VCaP (cell line): ENCODE measurements at regions not wholly inside any gene's neighbourhood (a gene's known extent, or its start where the extent isn't known, plus 50 kb on each side); places are given as distances from the start of the nearest gene placed in this dataset.
"Not testable (repeated sequence)": the region's sequence is repeated elsewhere in the genome, so short reads cannot be mapped to it uniquely, and the experiment has no call there.

Source experiments
- H3K27ac ChIP-seq: fragments of 450-650 bp; 2 replicates; pipeline ENCODE4 v1.5.1; 2017
- TF ChIP-seq, protein P1 (sequence below): fragments of 450-650 bp; conservative IDR thresholded peaks from 2 replicates; pipeline ENCODE4 v1.5.1; 2017; ENCODE audit warnings: mild to moderate bottlenecking, moderate library complexity

DNA sequence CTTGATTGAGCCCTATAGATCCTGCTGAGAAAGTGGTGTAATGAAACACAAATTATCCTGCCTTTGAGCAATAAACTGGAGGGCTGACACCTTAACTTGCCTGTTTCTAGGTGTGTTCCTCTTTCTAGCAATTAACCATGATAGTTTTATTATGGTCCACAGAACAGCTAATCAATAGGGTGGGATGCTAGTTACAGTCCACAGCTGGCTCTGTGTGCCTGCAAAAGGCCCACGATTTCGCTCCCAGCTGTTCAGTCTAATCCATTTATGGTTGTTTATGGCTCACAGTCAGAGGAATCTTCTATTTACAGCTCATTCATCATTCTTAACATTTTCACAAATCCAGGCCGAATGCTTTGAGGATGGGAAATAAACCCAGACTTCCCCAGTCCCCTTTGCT, 674.9 kb downstream of the SMARCA1 start:
- TF ChIP-seq, protein P1, sequence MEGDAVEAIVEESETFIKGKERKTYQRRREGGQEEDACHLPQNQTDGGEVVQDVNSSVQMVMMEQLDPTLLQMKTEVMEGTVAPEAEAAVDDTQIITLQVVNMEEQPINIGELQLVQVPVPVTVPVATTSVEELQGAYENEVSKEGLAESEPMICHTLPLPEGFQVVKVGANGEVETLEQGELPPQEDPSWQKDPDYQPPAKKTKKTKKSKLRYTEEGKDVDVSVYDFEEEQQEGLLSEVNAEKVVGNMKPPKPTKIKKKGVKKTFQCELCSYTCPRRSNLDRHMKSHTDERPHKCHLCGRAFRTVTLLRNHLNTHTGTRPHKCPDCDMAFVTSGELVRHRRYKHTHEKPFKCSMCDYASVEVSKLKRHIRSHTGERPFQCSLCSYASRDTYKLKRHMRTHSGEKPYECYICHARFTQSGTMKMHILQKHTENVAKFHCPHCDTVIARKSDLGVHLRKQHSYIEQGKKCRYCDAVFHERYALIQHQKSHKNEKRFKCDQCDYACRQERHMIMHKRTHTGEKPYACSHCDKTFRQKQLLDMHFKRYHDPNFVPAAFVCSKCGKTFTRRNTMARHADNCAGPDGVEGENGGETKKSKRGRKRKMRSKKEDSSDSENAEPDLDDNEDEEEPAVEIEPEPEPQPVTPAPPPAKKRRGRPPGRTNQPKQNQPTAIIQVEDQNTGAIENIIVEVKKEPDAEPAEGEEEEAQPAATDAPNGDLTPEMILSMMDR = no peak
- no peak overlapping the region for H3K27ac ChIP-seq

DNA sequence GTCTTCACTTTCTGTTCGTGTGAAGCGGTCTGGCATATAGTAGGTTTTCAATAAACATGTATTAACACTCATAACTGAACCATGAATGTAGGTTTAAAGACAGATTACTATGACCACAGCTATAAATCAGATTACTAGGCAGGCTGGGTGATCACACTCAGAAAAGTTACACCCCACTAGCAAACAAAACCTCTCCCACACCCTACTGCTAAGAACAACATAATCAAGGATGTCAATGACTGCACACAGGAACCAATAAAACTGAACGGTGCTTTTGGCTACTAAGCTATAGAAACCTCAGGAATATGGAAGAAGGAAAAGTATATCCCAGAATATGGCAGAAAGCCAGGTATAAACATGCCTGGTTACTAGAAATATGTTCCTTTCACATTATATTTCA, 676.9 kb downstream of the SMARCA1 start:
- TF ChIP-seq, protein P1 = no peak
- H3K27ac ChIP-seq = no peak overlapping the region

DNA sequence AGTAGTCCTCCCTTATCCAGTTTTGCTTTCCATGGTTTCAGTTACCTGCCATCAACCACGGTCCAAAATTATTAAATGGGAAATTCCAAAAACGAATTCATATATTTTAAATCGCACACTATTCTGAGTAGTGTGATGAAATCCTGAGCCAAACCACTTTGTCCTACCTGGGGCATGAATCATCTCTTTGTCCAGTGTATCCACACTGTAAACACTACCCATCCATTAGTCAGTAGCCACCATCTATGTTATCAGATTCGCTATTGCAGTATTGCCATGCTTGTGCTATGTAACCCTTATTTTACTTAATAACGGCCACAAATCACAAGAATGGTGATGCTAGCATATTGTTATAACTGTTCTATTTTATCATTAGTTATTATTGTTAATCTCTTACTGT, 704.6 kb downstream of the SMARCA1 start:
- no peak overlapping the region for H3K27ac ChIP-seq
- TF ChIP-seq, protein P1 = no peak

DNA sequence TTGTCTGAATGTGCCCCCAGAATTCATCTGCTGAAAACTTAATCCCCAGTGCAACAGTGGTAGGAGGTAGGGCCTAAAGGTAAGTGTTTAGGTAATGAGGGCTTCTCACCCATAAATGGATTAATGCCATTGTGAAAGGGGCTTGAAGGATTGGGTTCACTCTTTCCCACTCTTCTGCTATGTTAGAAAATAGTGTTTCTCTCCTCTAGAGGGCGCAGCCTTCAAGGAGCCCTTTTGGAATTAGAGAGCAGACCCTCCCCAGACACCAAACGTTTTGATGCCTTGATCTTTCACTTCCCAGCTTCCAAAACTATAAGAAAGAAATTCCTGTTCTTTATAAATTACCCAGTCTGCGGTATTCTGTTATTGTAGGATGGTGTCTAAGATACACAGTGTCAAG, 706.4 kb downstream of the SMARCA1 start:
- no peak overlapping the region for H3K27ac ChIP-seq
- TF ChIP-seq, protein P1 = peak; percentile 78

DNA sequence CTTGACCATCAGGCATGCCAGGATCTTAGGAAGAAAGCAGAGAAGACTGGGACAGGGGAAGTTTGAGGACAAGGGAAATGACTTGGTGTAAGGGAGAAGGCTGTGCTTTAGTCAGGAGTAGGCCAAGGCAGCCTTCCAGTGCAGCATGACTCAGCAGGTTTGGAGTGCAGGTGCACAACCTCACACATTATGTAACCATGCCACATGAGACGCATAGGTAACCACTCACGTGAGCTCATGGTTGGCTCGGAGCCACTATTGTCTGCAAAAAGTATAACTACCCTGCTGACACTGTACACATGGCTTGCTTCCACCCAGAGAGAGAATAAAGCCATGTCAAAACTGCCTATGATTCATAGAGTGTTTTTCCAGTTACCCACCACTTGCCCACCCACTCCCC, 715.9 kb downstream of the SMARCA1 start:
- TF ChIP-seq, protein P1 = no peak
- H3K27ac ChIP-seq = no peak overlapping the region

DNA sequence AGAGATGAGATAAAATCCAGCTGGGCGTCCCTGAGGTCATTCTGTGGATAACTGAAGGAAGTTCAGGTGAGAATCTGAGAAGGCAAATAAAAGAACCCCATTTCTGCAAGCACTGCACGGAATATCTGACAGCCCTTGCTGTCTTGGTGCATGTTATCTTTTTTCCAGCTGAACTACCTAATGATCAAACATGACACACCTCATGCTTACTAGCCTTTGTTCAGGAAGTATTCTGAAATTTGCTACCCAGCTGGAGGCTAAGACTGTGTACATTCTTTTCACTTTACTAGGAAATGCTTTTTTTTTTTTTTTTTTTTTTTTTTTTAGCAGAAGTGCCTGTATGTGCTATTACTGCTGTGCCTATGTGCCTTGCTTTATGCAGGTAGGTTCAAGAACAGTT, 718.1 kb downstream of the SMARCA1 start:
- no peak overlapping the region for H3K27ac ChIP-seq
- TF ChIP-seq, protein P1 = no peak

DNA sequence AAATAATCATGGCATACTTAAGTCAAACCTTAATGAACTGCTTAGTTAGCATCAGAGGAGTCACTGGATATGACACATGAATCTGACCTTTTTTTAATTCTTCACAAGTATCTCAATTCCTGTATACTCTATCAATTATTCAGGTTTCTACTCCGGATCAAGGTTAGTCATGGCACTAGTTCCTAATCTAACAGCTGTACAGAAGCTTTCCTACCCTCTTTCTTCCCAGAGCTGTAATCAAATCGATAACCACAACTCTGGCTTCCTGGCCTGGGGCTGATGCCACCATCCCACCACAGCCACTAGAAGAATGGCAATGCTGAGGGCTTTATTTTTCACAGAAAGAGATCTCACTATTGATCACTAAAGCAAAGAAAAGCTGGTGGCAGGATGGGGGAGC, 718.5 kb downstream of the SMARCA1 start:
- TF ChIP-seq, protein P1 = no peak
- H3K27ac ChIP-seq = no peak overlapping the region

DNA sequence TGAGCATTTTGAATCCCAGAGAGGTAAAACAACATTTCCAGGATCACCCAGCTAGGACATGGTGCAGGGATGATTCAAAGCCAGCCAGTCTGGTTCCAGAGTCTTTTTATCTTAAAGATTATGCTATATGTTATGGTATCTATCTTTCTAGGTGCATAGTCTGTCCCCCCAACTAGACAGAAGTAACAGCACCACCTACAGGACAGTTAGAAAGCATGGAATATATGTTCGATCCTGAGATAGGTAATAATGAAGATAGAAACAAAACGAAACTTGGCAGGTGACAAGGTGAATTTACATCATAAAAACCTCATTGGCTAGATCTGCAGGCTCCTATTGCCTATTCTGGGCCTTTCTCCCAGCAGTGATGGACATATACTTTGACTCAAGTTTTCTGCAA, 723.2 kb downstream of the SMARCA1 start:
- TF ChIP-seq, protein P1 = no peak; the same call in 1 of the 2 replicates
- no peak overlapping the region for H3K27ac ChIP-seq

DNA sequence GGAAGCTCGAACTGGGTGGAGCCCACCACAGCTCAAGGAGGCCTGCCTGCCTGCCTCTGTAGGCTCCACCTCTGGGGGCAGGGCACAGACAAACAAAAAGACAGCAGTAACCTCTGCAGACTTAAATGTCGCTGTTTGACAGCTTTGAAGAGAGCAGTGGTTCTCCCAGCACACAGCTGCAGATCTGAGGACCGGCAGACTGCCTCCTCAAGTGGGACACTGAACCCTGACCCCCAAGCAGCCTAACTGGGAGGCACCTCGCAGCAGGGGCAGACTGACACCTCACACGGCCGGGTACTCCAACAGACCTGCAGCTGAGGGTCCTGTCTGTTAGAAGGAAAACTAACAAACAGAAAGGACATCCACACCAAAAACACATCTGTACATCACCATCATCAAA, 730.9 kb upstream of the ACTRT1 start:
- H3K27ac ChIP-seq = not testable (repeated sequence)
